ENCODE measurements at regions not wholly inside any gene's neighbourhood (a gene's known extent, or its start where the extent isn't known, plus 50 kb on each side); places are given as distances from the start of the nearest gene placed in this dataset.

DNA sequence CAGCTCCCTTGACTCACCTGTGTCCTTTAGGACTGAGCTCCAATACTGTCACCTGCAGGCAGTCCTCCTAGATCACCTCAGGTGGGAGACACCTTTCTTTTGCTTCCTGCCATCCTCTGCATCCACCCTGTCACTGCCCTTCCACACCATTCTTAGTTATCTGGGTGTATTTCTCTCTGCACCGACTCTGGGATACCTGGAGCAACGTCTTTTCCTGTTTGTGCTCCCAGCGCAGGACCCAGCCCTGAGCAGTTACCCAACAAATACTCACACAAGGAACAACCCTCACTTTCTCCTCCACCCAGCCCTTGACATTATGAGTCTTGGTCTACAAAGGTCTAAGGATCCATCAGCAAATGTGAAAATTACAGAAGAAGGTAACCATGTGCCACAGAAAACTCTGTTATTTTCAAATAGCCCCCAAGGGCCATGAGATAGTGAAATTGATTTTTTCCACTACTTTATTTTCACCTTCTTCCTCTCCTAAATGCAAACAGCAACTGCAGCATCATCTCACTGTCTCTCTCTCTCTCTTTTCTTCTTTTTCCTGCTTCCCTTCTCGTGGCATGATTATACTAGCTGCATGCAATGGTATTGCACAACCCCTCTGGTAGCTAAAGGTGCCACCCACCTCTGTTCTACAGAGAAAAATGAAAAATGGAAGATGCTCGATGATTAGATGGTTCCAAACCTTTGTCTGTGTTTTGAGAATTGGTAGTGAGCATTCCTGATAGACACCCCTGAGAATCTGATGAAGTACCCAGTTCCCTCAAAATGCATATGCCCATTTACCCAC is 89.0 kb downstream of the MIS18A start:
- Mint-ChIP-seq H3K4me3 (ENCODE audit: low read depth, unreplicated experiment) (no peak overlapping the region), H3K27ac (ENCODE audit: unreplicated experiment) (no peak overlapping the region), H3K27me3 (ENCODE audit: unreplicated experiment) (peaks cover 84% of the 10 kb centered on the region), H3K9me3 (ENCODE audit: low read depth, unreplicated experiment) (no peaks in the 10 kb centered on the region), H3K36me3 (ENCODE audit: insufficient read depth, unreplicated experiment) (no peaks in the 10 kb centered on the region), H3K4me1 (ENCODE audit: low read depth, unreplicated experiment) (no peaks in the 10 kb centered on the region)
- intact Hi-C loops (cut with micrococcal nuclease; ENCODE audit: unreplicated experiment), result no loop called here
- CTCF ChIA-PET, result no interaction called here
- BruUV-seq (replicated peaks), result no TSS peak
- TF ChIP-seq, protein P1, sequence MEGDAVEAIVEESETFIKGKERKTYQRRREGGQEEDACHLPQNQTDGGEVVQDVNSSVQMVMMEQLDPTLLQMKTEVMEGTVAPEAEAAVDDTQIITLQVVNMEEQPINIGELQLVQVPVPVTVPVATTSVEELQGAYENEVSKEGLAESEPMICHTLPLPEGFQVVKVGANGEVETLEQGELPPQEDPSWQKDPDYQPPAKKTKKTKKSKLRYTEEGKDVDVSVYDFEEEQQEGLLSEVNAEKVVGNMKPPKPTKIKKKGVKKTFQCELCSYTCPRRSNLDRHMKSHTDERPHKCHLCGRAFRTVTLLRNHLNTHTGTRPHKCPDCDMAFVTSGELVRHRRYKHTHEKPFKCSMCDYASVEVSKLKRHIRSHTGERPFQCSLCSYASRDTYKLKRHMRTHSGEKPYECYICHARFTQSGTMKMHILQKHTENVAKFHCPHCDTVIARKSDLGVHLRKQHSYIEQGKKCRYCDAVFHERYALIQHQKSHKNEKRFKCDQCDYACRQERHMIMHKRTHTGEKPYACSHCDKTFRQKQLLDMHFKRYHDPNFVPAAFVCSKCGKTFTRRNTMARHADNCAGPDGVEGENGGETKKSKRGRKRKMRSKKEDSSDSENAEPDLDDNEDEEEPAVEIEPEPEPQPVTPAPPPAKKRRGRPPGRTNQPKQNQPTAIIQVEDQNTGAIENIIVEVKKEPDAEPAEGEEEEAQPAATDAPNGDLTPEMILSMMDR (IDR thresholded peaks at IDR 0.05; ENCODE audit: unreplicated experiment), result no peak
- DNase-seq, result no peak

DNA sequence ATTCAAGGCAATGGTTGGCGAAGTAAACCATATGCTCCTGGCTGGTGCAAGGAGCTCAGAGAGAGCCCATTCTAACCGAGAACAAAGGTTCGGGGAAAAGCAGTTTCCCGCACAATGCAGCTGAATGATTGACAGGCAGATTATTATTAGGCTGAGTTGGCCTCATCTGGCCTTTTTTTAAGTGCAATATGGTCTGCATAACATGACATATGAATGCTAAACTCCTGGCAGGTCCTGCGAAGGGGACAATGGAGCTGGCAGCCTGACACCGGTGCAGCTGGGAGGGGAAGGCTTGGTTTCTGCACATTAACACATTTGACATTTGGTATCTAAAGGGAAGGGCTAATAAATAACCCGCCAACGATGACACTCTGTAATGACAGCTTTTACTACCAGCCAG is 92.0 kb downstream of the MIS18A start:
- Mint-ChIP-seq H3K4me1 (ENCODE audit: low read depth, unreplicated experiment) (no peaks in the 10 kb centered on the region), H3K27me3 (ENCODE audit: unreplicated experiment) (peaks cover 88% of the 10 kb centered on the region), H3K4me3 (ENCODE audit: low read depth, unreplicated experiment) (no peak overlapping the region), H3K9me3 (ENCODE audit: low read depth, unreplicated experiment) (no peaks in the 10 kb centered on the region), H3K36me3 (ENCODE audit: insufficient read depth, unreplicated experiment) (no peaks in the 10 kb centered on the region), H3K27ac (ENCODE audit: unreplicated experiment) (no peak overlapping the region)
- CTCF ChIA-PET, result no interaction called here
- TF ChIP-seq, protein P1 (IDR thresholded peaks at IDR 0.05; ENCODE audit: unreplicated experiment), result no peak
- DNase-seq, result no peak
- no TSS peak for BruUV-seq (replicated peaks)
- intact Hi-C loops (cut with micrococcal nuclease; ENCODE audit: unreplicated experiment), result no loop called here

DNA sequence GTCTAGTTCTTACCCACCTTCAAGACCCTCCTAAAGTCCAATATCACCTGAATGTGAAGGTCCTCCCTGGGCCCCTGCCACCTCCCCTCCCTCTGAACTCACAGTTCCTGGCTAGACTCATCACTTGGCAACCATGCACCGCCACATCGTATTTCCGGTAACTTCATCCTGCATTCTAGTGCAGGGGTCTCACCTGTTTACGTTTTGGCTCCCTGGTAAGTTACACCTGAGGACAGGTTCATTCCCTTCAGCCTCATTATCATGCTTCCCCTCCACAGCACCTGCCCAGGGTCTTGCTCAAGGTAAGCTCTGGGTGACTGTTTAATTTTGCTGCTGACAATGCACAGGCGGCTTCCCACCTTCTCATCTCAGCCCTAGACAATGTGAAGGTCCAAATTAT is 93.1 kb downstream of the MIS18A start:
- Mint-ChIP-seq H3K27ac (ENCODE audit: unreplicated experiment) (no peak overlapping the region), H3K9me3 (ENCODE audit: low read depth, unreplicated experiment) (no peaks in the 10 kb centered on the region), H3K27me3 (ENCODE audit: unreplicated experiment) (peaks cover 88% of the 10 kb centered on the region), H3K4me3 (ENCODE audit: low read depth, unreplicated experiment) (no peak overlapping the region), H3K4me1 (ENCODE audit: low read depth, unreplicated experiment) (no peaks in the 10 kb centered on the region), H3K36me3 (ENCODE audit: insufficient read depth, unreplicated experiment) (no peaks in the 10 kb centered on the region)
- no TSS peak for BruUV-seq (replicated peaks)
- CTCF ChIA-PET, result interaction anchor here (0.6 kb wide), 1 partner anchor 437 kb away, joined by 3 read pairs; no protein-coding TSS in a partner anchor
- intact Hi-C loops (cut with micrococcal nuclease; ENCODE audit: unreplicated experiment), result no loop called here
- TF ChIP-seq, protein P1 (IDR thresholded peaks at IDR 0.05; ENCODE audit: unreplicated experiment), result no peak
- DNase-seq, result no peak

DNA sequence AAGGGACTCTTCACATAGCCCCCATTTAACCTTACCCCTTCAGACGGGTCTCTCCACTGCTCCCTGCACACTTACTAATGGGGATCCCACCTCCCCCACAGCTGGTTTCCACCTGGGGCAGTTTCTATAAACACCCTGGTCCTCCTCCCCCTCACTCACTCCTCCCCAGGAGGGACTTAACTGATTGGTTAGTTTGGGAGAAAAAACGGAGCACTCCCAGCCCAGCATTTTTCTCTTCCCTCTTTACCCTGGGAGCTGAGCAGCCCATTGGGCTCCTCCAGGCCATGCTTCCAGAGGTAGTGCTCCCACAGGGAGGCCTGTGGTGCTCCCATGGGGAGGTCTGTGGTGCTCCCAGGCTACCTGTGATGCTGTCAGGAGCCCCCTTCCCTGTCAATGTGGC is 93.7 kb downstream of the MIS18A start:
- no peak overlapping the region for H3K4me3 Mint-ChIP-seq (ENCODE audit: low read depth, unreplicated experiment)
- H3K9me3 Mint-ChIP-seq (ENCODE audit: low read depth, unreplicated experiment), result no peaks in the 10 kb centered on the region
- H3K4me1 Mint-ChIP-seq (ENCODE audit: low read depth, unreplicated experiment), result no peaks in the 10 kb centered on the region
- no peak for DNase-seq
- intact Hi-C loops (cut with micrococcal nuclease; ENCODE audit: unreplicated experiment), result no loop called here
- no peaks in the 10 kb centered on the region for H3K36me3 Mint-ChIP-seq (ENCODE audit: insufficient read depth, unreplicated experiment)
- H3K27ac Mint-ChIP-seq (ENCODE audit: unreplicated experiment), result no peak overlapping the region
- peaks cover 88% of the 10 kb centered on the region for H3K27me3 Mint-ChIP-seq (ENCODE audit: unreplicated experiment)
- no TSS peak for BruUV-seq (replicated peaks)
- CTCF ChIA-PET, result no interaction called here
- TF ChIP-seq, protein P1 (IDR thresholded peaks at IDR 0.05; ENCODE audit: unreplicated experiment), result no peak
